SU-DHL-6 (cell line): ENCODE measurements at regions not wholly inside any gene's neighbourhood (a gene's known extent, or its start where the extent isn't known, plus 50 kb on each side); places are given as distances from the start of the nearest gene placed in this dataset.
A peak's percentile ranks its signal among the peaks of the same experiment; 100 is the strongest.

Experiments used
- H2AFZ ChIP-seq: fragments of 200-600 bp; sonication (generic); 2 replicates; pipeline ENCODE4 v1.6.1; 2014; ENCODE audit warnings: low read depth, mild to moderate bottlenecking, moderate library complexity, mixed read lengths, antibody characterized with exemption, low read length; ENCODE audit not compliant: severe bottlenecking
- H3F3A ChIP-seq: fragments of 200-600 bp; shearing (Covaris generic); 2 replicates; pipeline ENCODE4 v1.6.0; 2016; ENCODE audit warnings: antibody characterized with exemption, mild to moderate bottlenecking; ENCODE audit not compliant: insufficient read depth
- H3K27ac ChIP-seq: fragments of 200-600 bp; sonication (generic); 2 replicates; pipeline ENCODE4 v1.5.1; 2016; ENCODE audit warnings: low read depth, mild to moderate bottlenecking, low read length, moderate library complexity, mixed read lengths
- H3K27me3 ChIP-seq: fragments of 200-600 bp; sonication (generic), shearing (Covaris generic); 2 replicates; pipeline ENCODE4 v1.6.0; 2014; ENCODE audit warnings: mild to moderate bottlenecking, low read length
- H3K36me3 ChIP-seq: fragments of 200-600 bp; sonication (generic); 2 replicates; pipeline ENCODE4 v1.6.1; 2014; ENCODE audit warnings: mild to moderate bottlenecking, low read length, mixed read lengths
- H3K4me2 ChIP-seq: fragments of 300-600, 200-600 bp; shearing (Covaris generic), sonication (generic); 2 replicates; pipeline ENCODE4 v1.6.0; 2014; ENCODE audit warnings: low read length, low read depth, mild to moderate bottlenecking; ENCODE audit not compliant: poor library complexity, severe bottlenecking
- H3K4me3 ChIP-seq: fragments of 200-600 bp; sonication (generic); 2 replicates; pipeline ENCODE4 v1.5.1; 2014; ENCODE audit warnings: antibody characterized with exemption, low read length, mild to moderate bottlenecking, mixed read lengths; ENCODE audit not compliant: insufficient read depth, poor library complexity, severe bottlenecking
- H3K79me2 ChIP-seq: fragments of 200-600 bp; sonication (generic); 2 replicates; pipeline ENCODE4 v1.6.1; 2014; ENCODE audit warnings: mild to moderate bottlenecking, low read length, moderate library complexity; ENCODE audit not compliant: insufficient read depth
- H3K9ac ChIP-seq: fragments of 200-600 bp; sonication (generic); 2 replicates; pipeline ENCODE4 v1.7.0; 2014; ENCODE audit warnings: mild to moderate bottlenecking, low read length
- H3K9me2 ChIP-seq: fragments of 200-600 bp; sonication (generic); replicated peaks from 2 replicates; pipeline ENCODE4 v1.6.1; 2014; ENCODE audit warnings: low read length; ENCODE audit not compliant: insufficient read depth
- H3K9me3 ChIP-seq: fragments of 200-600 bp; sonication (generic); 2 replicates; pipeline ENCODE4 v1.6.1; 2014; ENCODE audit warnings: low read length, mixed read lengths; ENCODE audit not compliant: insufficient read depth
- H4K20me1 ChIP-seq: fragments of 200-600 bp; sonication (generic); 2 replicates; pipeline ENCODE4 v1.6.1; 2014; ENCODE audit warnings: low read depth, mild to moderate bottlenecking, antibody characterized with exemption, low read length, moderate library complexity, mixed read lengths
- EZH2phosphoT487 ChIP-seq: fragments of 200-600 bp; sonication (generic), shearing (Covaris generic); conservative IDR thresholded peaks from 2 replicates; pipeline ENCODE4 v1.6.1; 2018; ENCODE audit warnings: mild to moderate bottlenecking, antibody characterized with exemption, low read length, moderate library complexity, mixed read lengths
- TF ChIP-seq, protein P1 (sequence below): fragments of 200-600 bp; sonication (generic); IDR thresholded peaks from one replicate; pipeline ENCODE4 v1.5.1; 2017; ENCODE audit warnings: antibody characterized with exemption, mild to moderate bottlenecking, low read length, moderate library complexity; ENCODE audit not compliant: insufficient read depth, poor library complexity, severe bottlenecking

- TF ChIP-seq EZH2phosphoT487, result no peak
- TF ChIP-seq, protein P1, sequence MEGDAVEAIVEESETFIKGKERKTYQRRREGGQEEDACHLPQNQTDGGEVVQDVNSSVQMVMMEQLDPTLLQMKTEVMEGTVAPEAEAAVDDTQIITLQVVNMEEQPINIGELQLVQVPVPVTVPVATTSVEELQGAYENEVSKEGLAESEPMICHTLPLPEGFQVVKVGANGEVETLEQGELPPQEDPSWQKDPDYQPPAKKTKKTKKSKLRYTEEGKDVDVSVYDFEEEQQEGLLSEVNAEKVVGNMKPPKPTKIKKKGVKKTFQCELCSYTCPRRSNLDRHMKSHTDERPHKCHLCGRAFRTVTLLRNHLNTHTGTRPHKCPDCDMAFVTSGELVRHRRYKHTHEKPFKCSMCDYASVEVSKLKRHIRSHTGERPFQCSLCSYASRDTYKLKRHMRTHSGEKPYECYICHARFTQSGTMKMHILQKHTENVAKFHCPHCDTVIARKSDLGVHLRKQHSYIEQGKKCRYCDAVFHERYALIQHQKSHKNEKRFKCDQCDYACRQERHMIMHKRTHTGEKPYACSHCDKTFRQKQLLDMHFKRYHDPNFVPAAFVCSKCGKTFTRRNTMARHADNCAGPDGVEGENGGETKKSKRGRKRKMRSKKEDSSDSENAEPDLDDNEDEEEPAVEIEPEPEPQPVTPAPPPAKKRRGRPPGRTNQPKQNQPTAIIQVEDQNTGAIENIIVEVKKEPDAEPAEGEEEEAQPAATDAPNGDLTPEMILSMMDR, result no peak
- Histone ChIP-seq H3K4me3 (no peak overlapping the region), H3K9me2 (no peaks in the 10 kb centered on the region), H3K4me2 (no peak overlapping the region), H3K79me2 (no peaks in the 10 kb centered on the region), H2AFZ (no peak overlapping the region), H3K9ac (no peak overlapping the region), H3K36me3 (no peaks in the 10 kb centered on the region), H4K20me1 (no peaks in the 10 kb centered on the region), H3K27me3 (no peaks in the 10 kb centered on the region), H3F3A (no peaks in the 10 kb centered on the region), H3K9me3 (no peaks in the 10 kb centered on the region), H3K27ac (no peak overlapping the region)
Observed at GRCh38 chr6:137696765-137697164, 170.3 kb upstream of the TNFAIP3 start.

- Histone ChIP-seq H2AFZ (no peak overlapping the region), H3K4me3 (no peak overlapping the region), H3K36me3 (no peaks in the 10 kb centered on the region), H3K9me2 (no peaks in the 10 kb centered on the region), H3K27me3 (no peaks in the 10 kb centered on the region), H3K4me2 (no peak overlapping the region), H3K9me3 (no peaks in the 10 kb centered on the region), H3K9ac (no peak overlapping the region), H3K79me2 (no peaks in the 10 kb centered on the region), H4K20me1 (no peaks in the 10 kb centered on the region), H3K27ac (no peak overlapping the region), H3F3A (no peaks in the 10 kb centered on the region)
- TF ChIP-seq, protein P1, result no peak
- no peak for TF ChIP-seq EZH2phosphoT487
Observed at GRCh38 chr6:137697267-137697938, 169.7 kb upstream of the TNFAIP3 start.

GRCh38 chr6:137698636-137699030 is 168.4 kb upstream of the TNFAIP3 start:
- Histone ChIP-seq H3K79me2 (no peaks in the 10 kb centered on the region), H4K20me1 (no peaks in the 10 kb centered on the region), H3K9me3 (no peaks in the 10 kb centered on the region), H3K4me2 (no peak overlapping the region), H3K27me3 (no peaks in the 10 kb centered on the region), H3F3A (no peaks in the 10 kb centered on the region), H3K9me2 (no peaks in the 10 kb centered on the region), H3K27ac (no peak overlapping the region), H2AFZ (peak overlapping the region; percentile 39), H3K9ac (no peak overlapping the region), H3K36me3 (no peaks in the 10 kb centered on the region), H3K4me3 (no peak overlapping the region)
- TF ChIP-seq EZH2phosphoT487, result no peak
- TF ChIP-seq, protein P1, result no peak
